ENCODE measurements at regions not wholly inside any gene's neighbourhood (a gene's known extent, or its start where the extent isn't known, plus 50 kb on each side); places are given as distances from the start of the nearest gene placed in this dataset.

DNA sequence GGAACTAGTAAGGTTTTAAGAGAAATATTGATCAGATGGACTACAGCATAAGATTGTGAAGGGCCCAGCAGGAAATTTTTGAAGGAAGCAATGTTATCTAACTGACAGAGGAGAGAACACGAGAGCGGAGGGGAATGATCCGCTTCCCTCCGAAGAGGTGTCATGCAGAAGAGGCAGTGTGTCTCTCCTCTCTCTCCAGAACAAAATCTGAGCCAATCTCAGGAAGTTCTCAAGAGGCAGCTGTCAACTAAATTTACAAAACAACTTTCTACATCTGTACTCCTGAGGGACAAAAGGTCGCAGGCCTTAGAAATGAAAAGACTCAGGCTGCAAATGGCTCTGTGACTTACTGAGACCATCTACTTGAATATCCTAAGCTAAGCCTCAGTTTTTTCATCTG is 224.6 kb upstream of the CDH5 start:
- H3K4me1 Mint-ChIP-seq, result peaks cover 16% of the 10 kb centered on the region
- H3K36me3 Mint-ChIP-seq, result no peaks in the 10 kb centered on the region
- no peak for DNase-seq (ENCODE audit: low spot score)
- POLR2A ChIA-PET, result no interaction called here
- CTCF ChIA-PET, result no interaction called here
- ATAC-seq, result no peak
- no peak overlapping the region for H3K4me3 Mint-ChIP-seq
- no peaks in the 10 kb centered on the region for H3K9me3 Mint-ChIP-seq
- H3K27me3 Mint-ChIP-seq (ENCODE audit: low read depth), result peaks cover 6% of the 10 kb centered on the region; the same call in 1 of the 2 replicates
- H3K27ac Mint-ChIP-seq, result no peak overlapping the region
- TF ChIP-seq, protein P1, sequence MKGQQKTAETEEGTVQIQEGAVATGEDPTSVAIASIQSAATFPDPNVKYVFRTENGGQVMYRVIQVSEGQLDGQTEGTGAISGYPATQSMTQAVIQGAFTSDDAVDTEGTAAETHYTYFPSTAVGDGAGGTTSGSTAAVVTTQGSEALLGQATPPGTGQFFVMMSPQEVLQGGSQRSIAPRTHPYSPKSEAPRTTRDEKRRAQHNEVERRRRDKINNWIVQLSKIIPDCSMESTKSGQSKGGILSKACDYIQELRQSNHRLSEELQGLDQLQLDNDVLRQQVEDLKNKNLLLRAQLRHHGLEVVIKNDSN (CRISPR knock-in tag; IDR thresholded peaks at IDR 0.05), result no peak
- no peak for TF ChIP-seq OVOL2 (CRISPR knock-in tag; IDR thresholded peaks at IDR 0.05; ENCODE audit: borderline replicate concordance)
- TF ChIP-seq, protein P2, sequence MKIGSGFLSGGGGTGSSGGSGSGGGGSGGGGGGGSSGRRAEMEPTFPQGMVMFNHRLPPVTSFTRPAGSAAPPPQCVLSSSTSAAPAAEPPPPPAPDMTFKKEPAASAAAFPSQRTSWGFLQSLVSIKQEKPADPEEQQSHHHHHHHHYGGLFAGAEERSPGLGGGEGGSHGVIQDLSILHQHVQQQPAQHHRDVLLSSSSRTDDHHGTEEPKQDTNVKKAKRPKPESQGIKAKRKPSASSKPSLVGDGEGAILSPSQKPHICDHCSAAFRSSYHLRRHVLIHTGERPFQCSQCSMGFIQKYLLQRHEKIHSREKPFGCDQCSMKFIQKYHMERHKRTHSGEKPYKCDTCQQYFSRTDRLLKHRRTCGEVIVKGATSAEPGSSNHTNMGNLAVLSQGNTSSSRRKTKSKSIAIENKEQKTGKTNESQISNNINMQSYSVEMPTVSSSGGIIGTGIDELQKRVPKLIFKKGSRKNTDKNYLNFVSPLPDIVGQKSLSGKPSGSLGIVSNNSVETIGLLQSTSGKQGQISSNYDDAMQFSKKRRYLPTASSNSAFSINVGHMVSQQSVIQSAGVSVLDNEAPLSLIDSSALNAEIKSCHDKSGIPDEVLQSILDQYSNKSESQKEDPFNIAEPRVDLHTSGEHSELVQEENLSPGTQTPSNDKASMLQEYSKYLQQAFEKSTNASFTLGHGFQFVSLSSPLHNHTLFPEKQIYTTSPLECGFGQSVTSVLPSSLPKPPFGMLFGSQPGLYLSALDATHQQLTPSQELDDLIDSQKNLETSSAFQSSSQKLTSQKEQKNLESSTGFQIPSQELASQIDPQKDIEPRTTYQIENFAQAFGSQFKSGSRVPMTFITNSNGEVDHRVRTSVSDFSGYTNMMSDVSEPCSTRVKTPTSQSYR (CRISPR knock-in tag; IDR thresholded peaks at IDR 0.05), result no peak
- no peak for TF ChIP-seq FOXK1 (CRISPR knock-in tag; IDR thresholded peaks at IDR 0.05)
- TF ChIP-seq CBFB (CRISPR knock-in tag; IDR thresholded peaks at IDR 0.05; ENCODE audit: low read depth), result no peak
- no peak for TF ChIP-seq NR3C1 (CRISPR knock-in tag; conservative IDR thresholded peaks at IDR 0.05; ENCODE audit: low read depth)

DNA sequence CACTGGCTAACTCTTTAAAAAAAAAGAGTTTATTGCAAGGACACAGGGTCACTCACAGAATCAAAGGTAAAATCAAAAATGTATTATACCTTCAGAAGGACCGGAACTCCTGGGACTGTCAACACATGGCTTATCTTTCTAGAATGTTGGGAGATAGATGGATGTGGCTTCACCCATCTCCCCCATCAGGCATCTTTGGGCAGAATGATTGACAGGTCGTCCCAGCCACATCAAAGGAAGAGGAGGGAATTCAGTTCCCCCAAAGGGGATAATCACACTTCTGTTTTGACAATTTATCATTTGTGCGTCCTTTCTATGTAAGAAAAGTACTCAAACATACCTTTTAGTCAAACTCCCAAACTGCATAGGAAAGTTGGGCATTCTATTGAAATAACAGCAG is 228.6 kb upstream of the CDH5 start:
- Mint-ChIP-seq H3K9me3 (no peaks in the 10 kb centered on the region), H3K36me3 (no peaks in the 10 kb centered on the region), H3K27me3 (ENCODE audit: low read depth) (peaks cover 5% of the 10 kb centered on the region; the same call in 1 of the 2 replicates), H3K4me1 (peaks cover 23% of the 10 kb centered on the region), H3K4me3 (no peak overlapping the region), H3K27ac (no peak overlapping the region)
- ChIA-PET CTCF (no interaction called here), POLR2A (no interaction called here)
- no peak for ATAC-seq
- no peak for DNase-seq (ENCODE audit: low spot score)
- TF ChIP-seq ZNF263 (CRISPR knock-in tag; IDR thresholded peaks at IDR 0.05; ENCODE audit: low read depth) (no peak), CREB1 (CRISPR knock-in tag; IDR thresholded peaks at IDR 0.05) (no peak), SMAD3 (CRISPR knock-in tag; IDR thresholded peaks at IDR 0.05; ENCODE audit: borderline replicate concordance) (no peak), NFATC4 (CRISPR knock-in tag; IDR thresholded peaks at IDR 0.05) (no peak), ZNF138 (CRISPR knock-in tag; conservative IDR thresholded peaks at IDR 0.05) (no peak), HMGA2 (CRISPR knock-in tag; IDR thresholded peaks at IDR 0.05) (no peak), TP53 (CRISPR knock-in tag; IDR thresholded peaks at IDR 0.05) (no peak), RORB (CRISPR knock-in tag; IDR thresholded peaks at IDR 0.05) (no peak)
- TF ChIP-seq, protein P3, sequence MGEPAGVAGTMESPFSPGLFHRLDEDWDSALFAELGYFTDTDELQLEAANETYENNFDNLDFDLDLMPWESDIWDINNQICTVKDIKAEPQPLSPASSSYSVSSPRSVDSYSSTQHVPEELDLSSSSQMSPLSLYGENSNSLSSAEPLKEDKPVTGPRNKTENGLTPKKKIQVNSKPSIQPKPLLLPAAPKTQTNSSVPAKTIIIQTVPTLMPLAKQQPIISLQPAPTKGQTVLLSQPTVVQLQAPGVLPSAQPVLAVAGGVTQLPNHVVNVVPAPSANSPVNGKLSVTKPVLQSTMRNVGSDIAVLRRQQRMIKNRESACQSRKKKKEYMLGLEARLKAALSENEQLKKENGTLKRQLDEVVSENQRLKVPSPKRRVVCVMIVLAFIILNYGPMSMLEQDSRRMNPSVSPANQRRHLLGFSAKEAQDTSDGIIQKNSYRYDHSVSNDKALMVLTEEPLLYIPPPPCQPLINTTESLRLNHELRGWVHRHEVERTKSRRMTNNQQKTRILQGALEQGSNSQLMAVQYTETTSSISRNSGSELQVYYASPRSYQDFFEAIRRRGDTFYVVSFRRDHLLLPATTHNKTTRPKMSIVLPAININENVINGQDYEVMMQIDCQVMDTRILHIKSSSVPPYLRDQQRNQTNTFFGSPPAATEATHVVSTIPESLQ (CRISPR knock-in tag; IDR thresholded peaks at IDR 0.05), result no peak
- TF ChIP-seq, protein P4, sequence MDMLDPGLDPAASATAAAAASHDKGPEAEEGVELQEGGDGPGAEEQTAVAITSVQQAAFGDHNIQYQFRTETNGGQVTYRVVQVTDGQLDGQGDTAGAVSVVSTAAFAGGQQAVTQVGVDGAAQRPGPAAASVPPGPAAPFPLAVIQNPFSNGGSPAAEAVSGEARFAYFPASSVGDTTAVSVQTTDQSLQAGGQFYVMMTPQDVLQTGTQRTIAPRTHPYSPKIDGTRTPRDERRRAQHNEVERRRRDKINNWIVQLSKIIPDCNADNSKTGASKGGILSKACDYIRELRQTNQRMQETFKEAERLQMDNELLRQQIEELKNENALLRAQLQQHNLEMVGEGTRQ (CRISPR knock-in tag; IDR thresholded peaks at IDR 0.05), result no peak
- TF ChIP-seq, protein P5, sequence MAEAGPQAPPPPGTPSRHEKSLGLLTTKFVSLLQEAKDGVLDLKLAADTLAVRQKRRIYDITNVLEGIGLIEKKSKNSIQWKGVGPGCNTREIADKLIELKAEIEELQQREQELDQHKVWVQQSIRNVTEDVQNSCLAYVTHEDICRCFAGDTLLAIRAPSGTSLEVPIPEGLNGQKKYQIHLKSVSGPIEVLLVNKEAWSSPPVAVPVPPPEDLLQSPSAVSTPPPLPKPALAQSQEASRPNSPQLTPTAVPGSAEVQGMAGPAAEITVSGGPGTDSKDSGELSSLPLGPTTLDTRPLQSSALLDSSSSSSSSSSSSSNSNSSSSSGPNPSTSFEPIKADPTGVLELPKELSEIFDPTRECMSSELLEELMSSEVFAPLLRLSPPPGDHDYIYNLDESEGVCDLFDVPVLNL (CRISPR knock-in tag; IDR thresholded peaks at IDR 0.05; ENCODE audit: borderline replicate concordance, low read depth), result no peak
- TF ChIP-seq, protein P6, sequence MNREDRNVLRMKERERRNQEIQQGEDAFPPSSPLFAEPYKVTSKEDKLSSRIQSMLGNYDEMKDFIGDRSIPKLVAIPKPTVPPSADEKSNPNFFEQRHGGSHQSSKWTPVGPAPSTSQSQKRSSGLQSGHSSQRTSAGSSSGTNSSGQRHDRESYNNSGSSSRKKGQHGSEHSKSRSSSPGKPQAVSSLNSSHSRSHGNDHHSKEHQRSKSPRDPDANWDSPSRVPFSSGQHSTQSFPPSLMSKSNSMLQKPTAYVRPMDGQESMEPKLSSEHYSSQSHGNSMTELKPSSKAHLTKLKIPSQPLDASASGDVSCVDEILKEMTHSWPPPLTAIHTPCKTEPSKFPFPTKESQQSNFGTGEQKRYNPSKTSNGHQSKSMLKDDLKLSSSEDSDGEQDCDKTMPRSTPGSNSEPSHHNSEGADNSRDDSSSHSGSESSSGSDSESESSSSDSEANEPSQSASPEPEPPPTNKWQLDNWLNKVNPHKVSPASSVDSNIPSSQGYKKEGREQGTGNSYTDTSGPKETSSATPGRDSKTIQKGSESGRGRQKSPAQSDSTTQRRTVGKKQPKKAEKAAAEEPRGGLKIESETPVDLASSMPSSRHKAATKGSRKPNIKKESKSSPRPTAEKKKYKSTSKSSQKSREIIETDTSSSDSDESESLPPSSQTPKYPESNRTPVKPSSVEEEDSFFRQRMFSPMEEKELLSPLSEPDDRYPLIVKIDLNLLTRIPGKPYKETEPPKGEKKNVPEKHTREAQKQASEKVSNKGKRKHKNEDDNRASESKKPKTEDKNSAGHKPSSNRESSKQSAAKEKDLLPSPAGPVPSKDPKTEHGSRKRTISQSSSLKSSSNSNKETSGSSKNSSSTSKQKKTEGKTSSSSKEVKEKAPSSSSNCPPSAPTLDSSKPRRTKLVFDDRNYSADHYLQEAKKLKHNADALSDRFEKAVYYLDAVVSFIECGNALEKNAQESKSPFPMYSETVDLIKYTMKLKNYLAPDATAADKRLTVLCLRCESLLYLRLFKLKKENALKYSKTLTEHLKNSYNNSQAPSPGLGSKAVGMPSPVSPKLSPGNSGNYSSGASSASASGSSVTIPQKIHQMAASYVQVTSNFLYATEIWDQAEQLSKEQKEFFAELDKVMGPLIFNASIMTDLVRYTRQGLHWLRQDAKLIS (CRISPR knock-in tag; IDR thresholded peaks at IDR 0.05; ENCODE audit: borderline replicate concordance), result no peak
- TF ChIP-seq, protein P7, sequence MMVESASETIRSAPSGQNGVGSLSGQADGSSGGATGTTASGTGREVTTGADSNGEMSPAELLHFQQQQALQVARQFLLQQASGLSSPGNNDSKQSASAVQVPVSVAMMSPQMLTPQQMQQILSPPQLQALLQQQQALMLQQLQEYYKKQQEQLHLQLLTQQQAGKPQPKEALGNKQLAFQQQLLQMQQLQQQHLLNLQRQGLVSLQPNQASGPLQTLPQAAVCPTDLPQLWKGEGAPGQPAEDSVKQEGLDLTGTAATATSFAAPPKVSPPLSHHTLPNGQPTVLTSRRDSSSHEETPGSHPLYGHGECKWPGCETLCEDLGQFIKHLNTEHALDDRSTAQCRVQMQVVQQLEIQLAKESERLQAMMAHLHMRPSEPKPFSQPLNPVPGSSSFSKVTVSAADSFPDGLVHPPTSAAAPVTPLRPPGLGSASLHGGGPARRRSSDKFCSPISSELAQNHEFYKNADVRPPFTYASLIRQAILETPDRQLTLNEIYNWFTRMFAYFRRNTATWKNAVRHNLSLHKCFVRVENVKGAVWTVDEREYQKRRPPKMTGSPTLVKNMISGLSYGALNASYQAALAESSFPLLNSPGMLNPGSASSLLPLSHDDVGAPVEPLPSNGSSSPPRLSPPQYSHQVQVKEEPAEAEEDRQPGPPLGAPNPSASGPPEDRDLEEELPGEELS (CRISPR knock-in tag; IDR thresholded peaks at IDR 0.05), result no peak
- TF ChIP-seq, protein P8, sequence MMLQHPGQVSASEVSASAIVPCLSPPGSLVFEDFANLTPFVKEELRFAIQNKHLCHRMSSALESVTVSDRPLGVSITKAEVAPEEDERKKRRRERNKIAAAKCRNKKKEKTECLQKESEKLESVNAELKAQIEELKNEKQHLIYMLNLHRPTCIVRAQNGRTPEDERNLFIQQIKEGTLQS (CRISPR knock-in tag; conservative IDR thresholded peaks at IDR 0.05), result no peak

All from WTC11 (cell line).